ENCODE measurements at regions not wholly inside any gene's neighbourhood (a gene's known extent, or its start where the extent isn't known, plus 50 kb on each side); places are given as distances from the start of the nearest gene placed in this dataset.

GRCh38 chr19:27876489-27876888 lies 1336.5 kb downstream of the UQCRFS1 start:
- FAIRE-seq (no peak), DNase-seq (ENCODE audit: low read depth, low spot score) (no peak), ATAC-seq (no peak)
- intact Hi-C loops (cut with micrococcal nuclease; ENCODE audit: unreplicated experiment), result no loop called here
- Histone ChIP-seq H3K9ac (ENCODE audit: control insufficient read depth, insufficient read depth, low read length) (no peak overlapping the region), H3K4me1 (ENCODE audit: control insufficient read depth, insufficient read depth, low read length) (no peaks in the 10 kb centered on the region), H3K4me3 (no peak overlapping the region), H3K36me3 (ENCODE audit: control insufficient read depth in 2 of 2, insufficient read depth in 2 of 2, low read length in 1 of 2) (no peaks in the 10 kb centered on the region), H3K27ac (ENCODE audit: control insufficient read depth, insufficient read depth) (no peak overlapping the region), H3K27me3 (replicated peaks in 1 of 2; ENCODE audit: control insufficient read depth in 2 of 2, insufficient read depth in 2 of 2, low read length in 1 of 2) (no peaks in the 10 kb centered on the region), H4K20me1 (ENCODE audit: control insufficient read depth, insufficient read depth) (no peaks in the 10 kb centered on the region), H2AFZ (ENCODE audit: control insufficient read depth, low read depth, low read length) (no peak overlapping the region), H3K4me2 (ENCODE audit: control insufficient read depth, insufficient read depth) (no peak overlapping the region), H3K9me3 (replicated peaks; ENCODE audit: control insufficient read depth, insufficient read depth, low read length) (no peaks in the 10 kb centered on the region), H3K79me2 (ENCODE audit: control insufficient read depth, insufficient read depth, low read length) (no peaks in the 10 kb centered on the region)
- BruUV-seq (replicated peaks), result no TSS peak
- ChIA-PET POLR2A (no interaction called here), CTCF (no interaction called here), RAD21 (ENCODE audit: unreplicated experiment) (no interaction called here), SMC1A (ENCODE audit: uncharacterized antibody, unreplicated experiment) (no interaction called here)
- whole genome bisulfite sequencing (ENCODE audit: insufficient coverage, insufficient replicate concordance, low lambda C conversion rate, missing lambda C conversion rate), result 0% methylated on average over 3 of the region's 3 CpGs
- in situ Hi-C loops (cut with MboI), result no loop called here
- no peak for TF ChIP-seq HDAC6 (IDR thresholded peaks at IDR 0.05; ENCODE audit: unreplicated experiment)
- TF ChIP-seq PAX5 (IDR thresholded peaks at IDR 0.05; ENCODE audit: borderline replicate concordance, low read depth, low read length), result no peak
- no peak for TF ChIP-seq TCF7 (IDR thresholded peaks at IDR 0.05; ENCODE audit: borderline replicate concordance)

- Histone ChIP-seq H3K79me2 (ENCODE audit: control insufficient read depth, insufficient read depth, low read length) (no peaks in the 10 kb centered on the region), H3K9ac (ENCODE audit: control insufficient read depth, insufficient read depth, low read length) (no peak overlapping the region), H3K4me2 (ENCODE audit: control insufficient read depth, insufficient read depth) (no peak overlapping the region), H3K36me3 (ENCODE audit: control insufficient read depth in 2 of 2, insufficient read depth in 2 of 2, low read length in 1 of 2) (no peaks in the 10 kb centered on the region), H3K27ac (ENCODE audit: control insufficient read depth, insufficient read depth) (no peak overlapping the region), H3K27me3 (replicated peaks in 1 of 2; ENCODE audit: control insufficient read depth in 2 of 2, insufficient read depth in 2 of 2, low read length in 1 of 2) (no peaks in the 10 kb centered on the region), H4K20me1 (ENCODE audit: control insufficient read depth, insufficient read depth) (no peaks in the 10 kb centered on the region), H3K9me3 (replicated peaks; ENCODE audit: control insufficient read depth, insufficient read depth, low read length) (no peaks in the 10 kb centered on the region), H2AFZ (ENCODE audit: control insufficient read depth, low read depth, low read length) (no peak overlapping the region), H3K4me1 (ENCODE audit: control insufficient read depth, insufficient read depth, low read length) (no peaks in the 10 kb centered on the region), H3K4me3 (no peak overlapping the region)
- in situ Hi-C loops (cut with MboI) (no loop called here), intact Hi-C loops (cut with micrococcal nuclease; ENCODE audit: unreplicated experiment) (no loop called here)
- TF ChIP-seq EED (IDR thresholded peaks at IDR 0.05; ENCODE audit: low read depth), result no peak
- TF ChIP-seq FOXM1 (IDR thresholded peaks at IDR 0.05; ENCODE audit: low read depth, low read length), result no peak
- TF ChIP-seq FOS (IDR thresholded peaks at IDR 0.05; ENCODE audit: borderline replicate concordance, extremely low read depth, insufficient read length), result no peak
- no peak for TF ChIP-seq SIN3A (IDR thresholded peaks at IDR 0.05; ENCODE audit: low read depth, low read length)
- TF ChIP-seq CBX3 (IDR thresholded peaks at IDR 0.05; ENCODE audit: borderline replicate concordance, low read depth), result no peak
- TF ChIP-seq STAT1 (conservative IDR thresholded peaks at IDR 0.05), result no peak
- TF ChIP-seq SMARCA5 (IDR thresholded peaks at IDR 0.05), result no peak
- no peak for TF ChIP-seq WRNIP1 (IDR thresholded peaks at IDR 0.05; ENCODE audit: borderline replicate concordance, low read depth, low read length)
- TF ChIP-seq, protein P1, sequence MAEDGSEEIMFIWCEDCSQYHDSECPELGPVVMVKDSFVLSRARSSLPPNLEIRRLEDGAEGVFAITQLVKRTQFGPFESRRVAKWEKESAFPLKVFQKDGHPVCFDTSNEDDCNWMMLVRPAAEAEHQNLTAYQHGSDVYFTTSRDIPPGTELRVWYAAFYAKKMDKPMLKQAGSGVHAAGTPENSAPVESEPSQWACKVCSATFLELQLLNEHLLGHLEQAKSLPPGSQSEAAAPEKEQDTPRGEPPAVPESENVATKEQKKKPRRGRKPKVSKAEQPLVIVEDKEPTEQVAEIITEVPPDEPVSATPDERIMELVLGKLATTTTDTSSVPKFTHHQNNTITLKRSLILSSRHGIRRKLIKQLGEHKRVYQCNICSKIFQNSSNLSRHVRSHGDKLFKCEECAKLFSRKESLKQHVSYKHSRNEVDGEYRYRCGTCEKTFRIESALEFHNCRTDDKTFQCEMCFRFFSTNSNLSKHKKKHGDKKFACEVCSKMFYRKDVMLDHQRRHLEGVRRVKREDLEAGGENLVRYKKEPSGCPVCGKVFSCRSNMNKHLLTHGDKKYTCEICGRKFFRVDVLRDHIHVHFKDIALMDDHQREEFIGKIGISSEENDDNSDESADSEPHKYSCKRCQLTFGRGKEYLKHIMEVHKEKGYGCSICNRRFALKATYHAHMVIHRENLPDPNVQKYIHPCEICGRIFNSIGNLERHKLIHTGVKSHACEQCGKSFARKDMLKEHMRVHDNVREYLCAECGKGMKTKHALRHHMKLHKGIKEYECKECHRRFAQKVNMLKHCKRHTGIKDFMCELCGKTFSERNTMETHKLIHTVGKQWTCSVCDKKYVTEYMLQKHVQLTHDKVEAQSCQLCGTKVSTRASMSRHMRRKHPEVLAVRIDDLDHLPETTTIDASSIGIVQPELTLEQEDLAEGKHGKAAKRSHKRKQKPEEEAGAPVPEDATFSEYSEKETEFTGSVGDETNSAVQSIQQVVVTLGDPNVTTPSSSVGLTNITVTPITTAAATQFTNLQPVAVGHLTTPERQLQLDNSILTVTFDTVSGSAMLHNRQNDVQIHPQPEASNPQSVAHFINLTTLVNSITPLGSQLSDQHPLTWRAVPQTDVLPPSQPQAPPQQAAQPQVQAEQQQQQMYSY (CRISPR knock-in tag; IDR thresholded peaks at IDR 0.05), result no peak
- no peak for TF ChIP-seq KDM1A (IDR thresholded peaks at IDR 0.05; ENCODE audit: borderline replicate concordance)
- FAIRE-seq, result no peak
- SMC1A ChIA-PET (ENCODE audit: uncharacterized antibody, unreplicated experiment), result no interaction called here
- ATAC-seq, result no peak
- RAD21 ChIA-PET (ENCODE audit: unreplicated experiment), result no interaction called here
- CTCF ChIA-PET, result no interaction called here
- no peak for DNase-seq (ENCODE audit: low read depth, low spot score)
- WGBS (ENCODE audit: insufficient coverage, insufficient replicate concordance, low lambda C conversion rate, missing lambda C conversion rate), result 19% methylated on average over 4 of the region's 4 CpGs
- POLR2A ChIA-PET, result no interaction called here
- BruUV-seq (replicated peaks), result no TSS peak
These were observed 1340.6 kb downstream of the UQCRFS1 start for GRCh38 chr19:27872370-27872769.
